ENCODE measurements at regions not wholly inside any gene's neighbourhood (a gene's known extent, or its start where the extent isn't known, plus 50 kb on each side); places are given as distances from the start of the nearest gene placed in this dataset.

GRCh38 chr20:22511943-22512910 is 72.1 kb downstream of the FOXA2 start:
- TF ChIP-seq CTCF (IDR thresholded peaks at IDR 0.05) (no peak), POLR2A (IDR thresholded peaks at IDR 0.05) (no peak)
